ENCODE measurements at regions not wholly inside any gene's neighbourhood (a gene's known extent, or its start where the extent isn't known, plus 50 kb on each side); places are given as distances from the start of the nearest gene placed in this dataset.

DNA sequence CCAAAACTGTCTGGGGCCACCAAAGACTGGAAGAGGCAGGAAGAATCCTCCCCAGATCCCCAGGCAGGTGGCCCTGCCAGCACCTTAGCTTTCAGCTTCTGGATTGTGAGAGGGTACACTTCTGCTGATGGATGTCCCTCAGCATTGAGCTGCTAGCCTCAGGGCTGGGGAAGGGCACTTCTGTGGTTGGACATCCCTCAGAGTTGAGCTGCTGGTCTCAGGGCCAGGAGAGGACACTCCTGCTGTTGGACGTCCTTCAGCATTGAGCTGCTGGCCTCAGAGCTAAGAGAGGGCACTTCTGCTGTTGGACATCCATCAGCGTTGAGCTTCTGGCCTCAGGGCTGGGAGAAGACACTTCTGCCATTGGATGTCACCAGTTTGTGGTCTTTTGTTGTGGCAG is 83.8 kb upstream of the FCN1 start:
- Histone ChIP-seq H3K4me3 (no peak overlapping the region), H3K4me2 (no peak overlapping the region), H3K9me2 (ENCODE audit: insufficient read depth) (no peaks in the 10 kb centered on the region), H3K4me1 (replicated peaks; ENCODE audit: insufficient read depth) (no peaks in the 10 kb centered on the region), H2AFZ (no peak overlapping the region), H3K27ac (no peak overlapping the region), H3K9me3 (ENCODE audit: insufficient read depth, low read depth) (peaks cover 5% of the 10 kb centered on the region; the same call in 1 of the 2 replicates), H3F3A (ENCODE audit: insufficient read depth, low read depth) (no peaks in the 10 kb centered on the region), H3K27me3 (ENCODE audit: insufficient read depth, low read depth) (peaks cover 17% of the 10 kb centered on the region), H3K36me3 (ENCODE audit: low read depth) (no peaks in the 10 kb centered on the region), H3K79me2 (ENCODE audit: low read depth) (no peaks in the 10 kb centered on the region), H4K20me1 (ENCODE audit: insufficient read depth) (no peaks in the 10 kb centered on the region)
- POLR2A ChIA-PET (ENCODE audit: unreplicated experiment), result no interaction called here
- intact Hi-C loops (cut with micrococcal nuclease; ENCODE audit: unreplicated experiment), result no loop called here
- CTCF ChIA-PET, result no interaction called here
- TF ChIP-seq, protein P1, sequence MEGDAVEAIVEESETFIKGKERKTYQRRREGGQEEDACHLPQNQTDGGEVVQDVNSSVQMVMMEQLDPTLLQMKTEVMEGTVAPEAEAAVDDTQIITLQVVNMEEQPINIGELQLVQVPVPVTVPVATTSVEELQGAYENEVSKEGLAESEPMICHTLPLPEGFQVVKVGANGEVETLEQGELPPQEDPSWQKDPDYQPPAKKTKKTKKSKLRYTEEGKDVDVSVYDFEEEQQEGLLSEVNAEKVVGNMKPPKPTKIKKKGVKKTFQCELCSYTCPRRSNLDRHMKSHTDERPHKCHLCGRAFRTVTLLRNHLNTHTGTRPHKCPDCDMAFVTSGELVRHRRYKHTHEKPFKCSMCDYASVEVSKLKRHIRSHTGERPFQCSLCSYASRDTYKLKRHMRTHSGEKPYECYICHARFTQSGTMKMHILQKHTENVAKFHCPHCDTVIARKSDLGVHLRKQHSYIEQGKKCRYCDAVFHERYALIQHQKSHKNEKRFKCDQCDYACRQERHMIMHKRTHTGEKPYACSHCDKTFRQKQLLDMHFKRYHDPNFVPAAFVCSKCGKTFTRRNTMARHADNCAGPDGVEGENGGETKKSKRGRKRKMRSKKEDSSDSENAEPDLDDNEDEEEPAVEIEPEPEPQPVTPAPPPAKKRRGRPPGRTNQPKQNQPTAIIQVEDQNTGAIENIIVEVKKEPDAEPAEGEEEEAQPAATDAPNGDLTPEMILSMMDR (conservative IDR thresholded peaks at IDR 0.05), result no peak
- no peak for TF ChIP-seq EZH2 (IDR thresholded peaks at IDR 0.05; ENCODE audit: low read depth)
- DNase-seq, result no peak
- no TSS peak for BruUV-seq (replicated peaks)

DNA sequence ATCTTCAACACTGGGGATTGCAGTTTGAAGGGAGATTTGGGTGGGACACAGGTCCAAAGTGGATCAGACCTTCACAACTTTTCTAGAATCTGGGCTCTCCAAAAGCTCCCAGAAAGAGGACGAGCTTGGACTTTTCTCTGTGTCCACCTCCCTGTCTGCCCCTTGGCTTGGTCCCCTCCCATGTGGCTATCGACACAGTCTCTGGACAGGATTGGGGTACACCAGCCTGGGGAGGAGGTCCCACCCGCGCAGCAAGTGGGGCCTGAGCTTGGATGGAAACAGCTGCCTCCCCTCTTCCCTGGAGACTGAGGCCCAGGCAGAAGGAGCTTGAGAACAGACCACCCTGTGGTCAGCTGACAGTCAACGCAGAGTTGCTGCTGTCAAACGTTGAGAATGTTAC is 84.6 kb upstream of the FCN1 start:
- TF ChIP-seq, protein P1 (conservative IDR thresholded peaks at IDR 0.05), result no peak
- Histone ChIP-seq H3K4me3 (no peak overlapping the region), H3K36me3 (ENCODE audit: low read depth) (no peaks in the 10 kb centered on the region), H3F3A (ENCODE audit: insufficient read depth, low read depth) (no peaks in the 10 kb centered on the region), H3K4me1 (replicated peaks; ENCODE audit: insufficient read depth) (no peaks in the 10 kb centered on the region), H2AFZ (no peak overlapping the region), H3K79me2 (ENCODE audit: low read depth) (no peaks in the 10 kb centered on the region), H3K4me2 (no peak overlapping the region), H3K9me3 (ENCODE audit: insufficient read depth, low read depth) (peaks cover 5% of the 10 kb centered on the region; the same call in 1 of the 2 replicates), H4K20me1 (ENCODE audit: insufficient read depth) (no peaks in the 10 kb centered on the region), H3K9me2 (ENCODE audit: insufficient read depth) (no peaks in the 10 kb centered on the region), H3K27me3 (ENCODE audit: insufficient read depth, low read depth) (peaks cover 17% of the 10 kb centered on the region), H3K27ac (no peak overlapping the region)
- ChIA-PET POLR2A (ENCODE audit: unreplicated experiment) (no interaction called here), CTCF (no interaction called here)
- no peak for DNase-seq
- no TSS peak for BruUV-seq (replicated peaks)
- intact Hi-C loops (cut with micrococcal nuclease; ENCODE audit: unreplicated experiment), result no loop called here

DNA sequence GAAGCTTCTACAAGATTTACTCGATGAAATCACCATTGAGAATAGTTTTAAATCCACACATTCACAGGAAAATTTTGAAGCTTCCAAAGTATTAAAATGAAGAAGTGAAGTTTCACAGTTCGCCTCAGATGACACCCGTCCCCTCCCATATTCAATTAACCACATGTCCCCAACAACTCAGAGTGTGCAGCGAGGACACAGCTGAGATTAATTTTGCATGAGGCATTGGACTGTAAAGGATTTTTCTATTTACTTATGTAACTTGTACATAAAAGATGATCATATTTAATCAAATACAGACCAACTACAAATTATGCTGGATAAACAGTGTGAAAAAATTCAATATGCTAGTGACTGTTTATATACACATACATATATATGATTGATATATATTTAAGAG is 84.7 kb upstream of the OLFM1 start:
- intact Hi-C loops (cut with micrococcal nuclease; ENCODE audit: unreplicated experiment), result no loop called here
- Histone ChIP-seq H3F3A (ENCODE audit: insufficient read depth, low read depth) (no peaks in the 10 kb centered on the region), H3K4me1 (replicated peaks; ENCODE audit: insufficient read depth) (no peaks in the 10 kb centered on the region), H3K4me3 (no peak overlapping the region), H3K9me3 (ENCODE audit: insufficient read depth, low read depth) (peaks cover 5% of the 10 kb centered on the region; the same call in 1 of the 2 replicates), H3K36me3 (ENCODE audit: low read depth) (no peaks in the 10 kb centered on the region), H3K79me2 (ENCODE audit: low read depth) (no peaks in the 10 kb centered on the region), H2AFZ (no peak overlapping the region), H3K27me3 (ENCODE audit: insufficient read depth, low read depth) (peaks cover 19% of the 10 kb centered on the region), H3K4me2 (no peak overlapping the region), H3K9me2 (ENCODE audit: insufficient read depth) (no peaks in the 10 kb centered on the region), H4K20me1 (ENCODE audit: insufficient read depth) (no peaks in the 10 kb centered on the region), H3K27ac (no peak overlapping the region)
- ChIA-PET POLR2A (ENCODE audit: unreplicated experiment) (no interaction called here), CTCF (no interaction called here)
- BruUV-seq (replicated peaks), result no TSS peak
- no peak for DNase-seq
- TF ChIP-seq, protein P1 (conservative IDR thresholded peaks at IDR 0.05), result no peak
- no peak for TF ChIP-seq EZH2 (IDR thresholded peaks at IDR 0.05; ENCODE audit: low read depth)

Data from PC-9 (cell line).